Thoracic aorta (tissue), 2 donors: ENCODE measurements at regions not wholly inside any gene's neighbourhood (a gene's known extent, or its start where the extent isn't known, plus 50 kb on each side); places are given as distances from the start of the nearest gene placed in this dataset.
"Not testable (repeated sequence)": the region's sequence is repeated elsewhere in the genome, so short reads cannot be mapped to it uniquely, and the experiment has no call there.

Source experiments
- ATAC-seq: fragments of 150-250 bp; one replicate; pipeline ENCODE4 v1.8.0; 2017; ENCODE audit warnings: low read depth; ENCODE audit not compliant: insufficient number of reproducible peaks, low FRiP score
- DNase-seq: peaks from one replicate; pipeline ENCODE4 v3.0.0-alpha.2; 2020; ENCODE audit warnings: low spot score
- H3K27ac ChIP-seq, 2 donors: fragments of 200-600 bp; sonication (generic); 1 replicate in 1 of 2; 2 replicates in 1 of 2; pipeline ENCODE4 v1.5.1; 2016; ENCODE audit warnings: mild to moderate bottlenecking in 2 of 2, moderate library complexity in 2 of 2
- H3K27me3 ChIP-seq: fragments of 200-600 bp; sonication (generic); replicated peaks from 2 replicates; pipeline ENCODE4 v1.6.0; 2016; ENCODE audit warnings: mild to moderate bottlenecking; ENCODE audit not compliant: insufficient read depth
- H3K36me3 ChIP-seq: fragments of 200-600 bp; sonication (generic); one replicate; pipeline ENCODE4 v1.5.1; 2016
- H3K4me1 ChIP-seq, 2 donors: fragments of 200-600 bp; sonication (generic); 1 replicate in 1 of 2; 2 replicates in 1 of 2; pipeline versions ENCODE4 v1.5.1 to v1.6.0; 2016; ENCODE audit warnings: low read depth in 2 of 2, mild to moderate bottlenecking in 1 of 2; ENCODE audit not compliant: control insufficient read depth in 1 of 2
- H3K4me3 ChIP-seq: fragments of 200-600 bp; sonication (generic); 2 replicates; pipeline ENCODE4 v1.5.1; 2016; ENCODE audit warnings: mild to moderate bottlenecking
- H3K9me3 ChIP-seq: fragments of 200-600 bp; sonication (generic); 2 replicates; pipeline ENCODE4 v1.5.1; 2016
- CTCF ChIP-seq: fragments of 200-600 bp; sonication (generic); IDR thresholded peaks from one replicate; pipeline ENCODE4 v1.5.1; 2019; ENCODE audit warnings: antibody characterized with exemption

GRCh38 chr7:12926206-12926605 lies 238.8 kb downstream of the ARL4A start:
- DNase-seq (no peak), ATAC-seq (no peak)
- TF ChIP-seq CTCF = no peak
- Histone ChIP-seq H3K27me3 (no peaks in the 10 kb centered on the region), H3K27ac (no peak overlapping the region), H3K4me1 (no peaks in the 10 kb centered on the region), H3K36me3 (no peaks in the 10 kb centered on the region), H3K9me3 (no peaks in the 10 kb centered on the region), H3K4me3 (no peak overlapping the region)

GRCh38 chr7:12927635-12928434 lies 240.4 kb downstream of the ARL4A start:
- DNase-seq (no peak), ATAC-seq (no peak)
- Histone ChIP-seq H3K4me1 (no peaks in the 10 kb centered on the region), H3K9me3 (no peaks in the 10 kb centered on the region), H3K27ac (no peak overlapping the region), H3K4me3 (no peak overlapping the region), H3K36me3 (no peaks in the 10 kb centered on the region), H3K27me3 (no peaks in the 10 kb centered on the region)
- TF ChIP-seq CTCF = no peak

GRCh38 chr7:12929476-12930140 lies 242.2 kb downstream of the ARL4A start:
- Histone ChIP-seq H3K36me3 (no peaks in the 10 kb centered on the region), H3K4me3 (no peak overlapping the region), H3K27ac (no peak overlapping the region), H3K4me1 (no peaks in the 10 kb centered on the region), H3K9me3 (no peaks in the 10 kb centered on the region), H3K27me3 (no peaks in the 10 kb centered on the region)
- no peak for TF ChIP-seq CTCF
- DNase-seq = no peak
- ATAC-seq = no peak

- DNase-seq (no peak), ATAC-seq (no peak)
- Histone ChIP-seq H3K36me3 (no peaks in the 10 kb centered on the region), H3K27me3 (no peaks in the 10 kb centered on the region), H3K27ac (no peak overlapping the region), H3K9me3 (no peaks in the 10 kb centered on the region), H3K4me1 (no peaks in the 10 kb centered on the region), H3K4me3 (no peak overlapping the region)
- TF ChIP-seq CTCF = no peak
Observed at GRCh38 chr7:12930534-12930933, 243.1 kb downstream of the ARL4A start.

- H3K27ac ChIP-seq, H3K36me3 ChIP-seq, ATAC-seq, H3K9me3 ChIP-seq, DNase-seq, H3K4me1 ChIP-seq, H3K4me3 ChIP-seq, H3K27me3 ChIP-seq: not testable (repeated sequence)
Observed at GRCh38 chr7:12931465-12931864, 244.0 kb downstream of the ARL4A start.
